Lower lobe of right lung (tissue), 2 donors: ENCODE measurements at regions not wholly inside any gene's neighbourhood (a gene's known extent, or its start where the extent isn't known, plus 50 kb on each side); places are given as distances from the start of the nearest gene placed in this dataset.
"Not testable (repeated sequence)": the region's sequence is repeated elsewhere in the genome, so short reads cannot be mapped to it uniquely, and the experiment has no call there.

ENCODE experiments used
- ATAC-seq, 2 donors: fragments of 200-7000 bp; cut with Tn5 transposase; one replicate each; pipeline ENCODE4 v1.9.1; 2020 to 2022; ENCODE audit warnings: mild to moderate bottlenecking in 2 of 2, moderate library complexity in 2 of 2
- DNase-seq: peaks from one replicate; pipeline ENCODE4 v3.0.0-alpha.2; 2020
- H3K27ac ChIP-seq: fragments of 200-600 bp; one replicate; pipeline ENCODE4 v1.8.0; 2022
- H3K27me3 ChIP-seq: fragments of 200-600 bp; one replicate; pipeline ENCODE4 v1.8.0; 2022; ENCODE audit warnings: low read depth
- H3K36me3 ChIP-seq: fragments of 200-600 bp; one replicate; pipeline ENCODE4 v1.8.0; 2022; ENCODE audit warnings: mild to moderate bottlenecking
- H3K4me1 ChIP-seq: fragments of 200-600 bp; one replicate; pipeline ENCODE4 v1.8.0; 2022
- H3K4me3 ChIP-seq: fragments of 200-600 bp; one replicate; pipeline ENCODE4 v1.8.0; 2022; ENCODE audit warnings: mild to moderate bottlenecking
- H3K9me3 ChIP-seq: fragments of 200-600 bp; one replicate; pipeline ENCODE4 v1.8.0; 2022
- CTCF ChIP-seq: fragments of 200-600 bp; IDR thresholded peaks from one replicate; pipeline ENCODE4 v1.8.0; 2022; ENCODE audit warnings: antibody characterized with exemption, mild to moderate bottlenecking
- intact Hi-C: fragments of 100-400 bp; cut with DNase I; formaldehyde crosslinking; loops from one replicate; pipeline ENCODE4 v1.11.0; 2022
- donor health status: DM: no; HTN: yes; CAD: no; lungs with severe emphysema.

- no peak overlapping the region for H3K27ac ChIP-seq
- no peaks in the 10 kb centered on the region for H3K4me1 ChIP-seq
- DNase-seq = no peak
- ATAC-seq = no peak
- no peaks in the 10 kb centered on the region for H3K9me3 ChIP-seq
- TF ChIP-seq CTCF = no peak
- H3K27me3 ChIP-seq = no peaks in the 10 kb centered on the region
- H3K4me3 ChIP-seq = no peak overlapping the region
- intact Hi-C loops = no loop called here
- H3K36me3 ChIP-seq = no peaks in the 10 kb centered on the region
These were observed 449.6 kb upstream of the HTR1E start for GRCh38 chr6:86487660-86488221.

- H3K9me3 ChIP-seq, intact Hi-C loops, H3K4me1 ChIP-seq, ATAC-seq, H3K27me3 ChIP-seq, DNase-seq, H3K27ac ChIP-seq, H3K4me3 ChIP-seq, H3K36me3 ChIP-seq: not testable (repeated sequence)
These were observed 459.0 kb upstream of the HTR1E start for GRCh38 chr6:86478316-86478715.

- no peak for DNase-seq
- TF ChIP-seq CTCF = no peak
- no peak overlapping the region for H3K27ac ChIP-seq
These were observed 459.7 kb upstream of the HTR1E start for GRCh38 chr6:86477500-86478148.

GRCh38 chr6:86476311-86476710 is 461.0 kb upstream of the HTR1E start:
- no peak for TF ChIP-seq CTCF
- no peaks in the 10 kb centered on the region for H3K9me3 ChIP-seq
- intact Hi-C loops = no loop called here

More at GRCh38 chr6:86477500-86478148, 459.7 kb upstream of the HTR1E start:
- intact Hi-C loops = no loop called here
- H3K4me1 ChIP-seq = no peaks in the 10 kb centered on the region
- H3K4me3 ChIP-seq = no peak overlapping the region
- no peaks in the 10 kb centered on the region for H3K27me3 ChIP-seq
- no peaks in the 10 kb centered on the region for H3K36me3 ChIP-seq
- H3K9me3 ChIP-seq = no peaks in the 10 kb centered on the region
- no peak for ATAC-seq

GRCh38 chr6:86474081-86474480 is 463.2 kb upstream of the HTR1E start:
- no peak for TF ChIP-seq CTCF
- no peaks in the 10 kb centered on the region for H3K9me3 ChIP-seq
- no peak overlapping the region for H3K27ac ChIP-seq
- no peak for DNase-seq
- no peaks in the 10 kb centered on the region for H3K4me1 ChIP-seq
- no peak for ATAC-seq
- H3K36me3 ChIP-seq = no peaks in the 10 kb centered on the region
- no peak overlapping the region for H3K4me3 ChIP-seq
- no peaks in the 10 kb centered on the region for H3K27me3 ChIP-seq
- intact Hi-C loops = no loop called here

More at GRCh38 chr6:86476311-86476710, 461.0 kb upstream of the HTR1E start:
- Histone ChIP-seq H3K27ac (no peak overlapping the region), H3K4me1 (no peaks in the 10 kb centered on the region), H3K36me3 (no peaks in the 10 kb centered on the region), H3K4me3 (no peak overlapping the region), H3K27me3 (no peaks in the 10 kb centered on the region)
- no peak for DNase-seq
- no peak for ATAC-seq

- H3K27me3 ChIP-seq = no peaks in the 10 kb centered on the region
- TF ChIP-seq CTCF = no peak
These were observed 465.5 kb upstream of the HTR1E start for GRCh38 chr6:86471791-86472190.

More at GRCh38 chr6:86471791-86472190, 465.5 kb upstream of the HTR1E start:
- Histone ChIP-seq H3K9me3 (no peaks in the 10 kb centered on the region), H3K4me3 (no peak overlapping the region), H3K36me3 (no peaks in the 10 kb centered on the region), H3K27ac (no peak overlapping the region), H3K4me1 (no peaks in the 10 kb centered on the region)
- intact Hi-C loops = no loop called here
- DNase-seq (no peak), ATAC-seq (no peak)
